ENCODE measurements at regions not wholly inside any gene's neighbourhood (a gene's known extent, or its start where the extent isn't known, plus 50 kb on each side); places are given as distances from the start of the nearest gene placed in this dataset.

GRCh38 chr1:2874207-2874606, 72.7 kb upstream of the TTC34 start:
- H3K9me3 ChIP-seq (ENCODE audit: low read depth, low read length), result no peaks in the 10 kb centered on the region
- H3K27ac ChIP-seq, result no peak overlapping the region
- no peak overlapping the region for H3K4me3 ChIP-seq
- no peak overlapping the region for H3K9ac ChIP-seq (ENCODE audit: insufficient read length)
- H3K36me3 ChIP-seq (ENCODE audit: insufficient read depth, low read length), result no peaks in the 10 kb centered on the region
- no peak for DNase-seq (ENCODE audit: low read depth, low spot score)
- no peak for TF ChIP-seq FOXP2 (optimal IDR thresholded peaks at IDR 0.05; ENCODE audit: control extremely low read depth, extremely low read length, insufficient read depth)
- TF ChIP-seq EZH2 (IDR thresholded peaks at IDR 0.05), result no peak
- no peak for TF ChIP-seq POLR2AphosphoS5 (IDR thresholded peaks at IDR 0.05; ENCODE audit: borderline replicate concordance, low read depth, low read length)

GRCh38 chr1:2874607-2875480, 73.4 kb upstream of the TTC34 start:
- no peak for DNase-seq (ENCODE audit: low read depth, low spot score)
- H3K27ac ChIP-seq, result no peak overlapping the region
- no peaks in the 10 kb centered on the region for H3K9me3 ChIP-seq (ENCODE audit: low read depth, low read length)
- TF ChIP-seq EZH2 (IDR thresholded peaks at IDR 0.05), result no peak
- TF ChIP-seq POLR2AphosphoS5 (IDR thresholded peaks at IDR 0.05; ENCODE audit: borderline replicate concordance, low read depth, low read length), result no peak
- no peak for TF ChIP-seq FOXP2 (optimal IDR thresholded peaks at IDR 0.05; ENCODE audit: control extremely low read depth, extremely low read length, insufficient read depth)
- no peak overlapping the region for H3K9ac ChIP-seq (ENCODE audit: insufficient read length)
- no peak overlapping the region for H3K4me3 ChIP-seq
- no peaks in the 10 kb centered on the region for H3K36me3 ChIP-seq (ENCODE audit: insufficient read depth, low read length)

- no peak overlapping the region for H3K27ac ChIP-seq
Measured at GRCh38 chr1:2875707-2876561, 74.4 kb upstream of the TTC34 start.

GRCh38 chr1:2876846-2877245, 75.4 kb upstream of the TTC34 start:
- Histone ChIP-seq H3K4me3 (no peak overlapping the region), H3K9me3 (ENCODE audit: low read depth, low read length) (no peaks in the 10 kb centered on the region), H3K9ac (ENCODE audit: insufficient read length) (no peak overlapping the region), H3K36me3 (ENCODE audit: insufficient read depth, low read length) (no peaks in the 10 kb centered on the region), H3K27ac (no peak overlapping the region)
- no peak for DNase-seq (ENCODE audit: low read depth, low spot score)
- TF ChIP-seq EZH2 (IDR thresholded peaks at IDR 0.05) (no peak), FOXP2 (optimal IDR thresholded peaks at IDR 0.05; ENCODE audit: control extremely low read depth, extremely low read length, insufficient read depth) (no peak), POLR2AphosphoS5 (IDR thresholded peaks at IDR 0.05; ENCODE audit: borderline replicate concordance, low read depth, low read length) (no peak)

More at GRCh38 chr1:2875707-2876561, 74.4 kb upstream of the TTC34 start:
- no peaks in the 10 kb centered on the region for H3K36me3 ChIP-seq (ENCODE audit: insufficient read depth, low read length)
- no peaks in the 10 kb centered on the region for H3K9me3 ChIP-seq (ENCODE audit: low read depth, low read length)
- H3K9ac ChIP-seq (ENCODE audit: insufficient read length), result no peak overlapping the region
- H3K4me3 ChIP-seq, result no peak overlapping the region
- no peak for TF ChIP-seq FOXP2 (optimal IDR thresholded peaks at IDR 0.05; ENCODE audit: control extremely low read depth, extremely low read length, insufficient read depth)
- no peak for TF ChIP-seq EZH2 (IDR thresholded peaks at IDR 0.05)
- TF ChIP-seq POLR2AphosphoS5 (IDR thresholded peaks at IDR 0.05; ENCODE audit: borderline replicate concordance, low read depth, low read length), result no peak
- DNase-seq (ENCODE audit: low read depth, low spot score), result no peak

DNA sequence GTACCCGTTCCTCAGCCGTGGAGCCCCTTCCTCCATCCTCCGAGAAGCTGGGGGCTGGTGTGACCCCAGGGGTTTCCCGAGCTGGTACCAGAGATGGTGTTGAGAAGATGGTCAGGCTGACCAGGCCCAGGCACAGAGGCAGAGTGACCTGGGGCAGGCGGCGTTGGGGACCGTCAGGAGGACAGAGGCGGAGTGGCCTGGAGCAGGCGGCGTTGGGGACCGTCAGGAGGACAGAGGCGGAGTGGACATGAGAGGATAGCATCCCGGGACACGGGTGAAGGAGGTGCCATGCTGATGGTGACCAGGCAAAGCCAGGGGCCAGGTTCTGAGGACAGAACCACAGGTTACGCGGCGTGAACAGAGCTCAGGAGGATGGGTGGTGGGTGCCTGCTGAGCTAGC, 75.9 kb upstream of the TTC34 start:
- Histone ChIP-seq H3K4me3 (no peak overlapping the region), H3K9ac (ENCODE audit: insufficient read length) (no peak overlapping the region), H3K9me3 (ENCODE audit: low read depth, low read length) (no peaks in the 10 kb centered on the region), H3K36me3 (ENCODE audit: insufficient read depth, low read length) (no peaks in the 10 kb centered on the region), H3K27ac (no peak overlapping the region)
- TF ChIP-seq POLR2AphosphoS5 (IDR thresholded peaks at IDR 0.05; ENCODE audit: borderline replicate concordance, low read depth, low read length) (no peak), EZH2 (IDR thresholded peaks at IDR 0.05) (no peak), FOXP2 (optimal IDR thresholded peaks at IDR 0.05; ENCODE audit: control extremely low read depth, extremely low read length, insufficient read depth) (no peak)
- no peak for DNase-seq (ENCODE audit: low read depth, low spot score)

DNA sequence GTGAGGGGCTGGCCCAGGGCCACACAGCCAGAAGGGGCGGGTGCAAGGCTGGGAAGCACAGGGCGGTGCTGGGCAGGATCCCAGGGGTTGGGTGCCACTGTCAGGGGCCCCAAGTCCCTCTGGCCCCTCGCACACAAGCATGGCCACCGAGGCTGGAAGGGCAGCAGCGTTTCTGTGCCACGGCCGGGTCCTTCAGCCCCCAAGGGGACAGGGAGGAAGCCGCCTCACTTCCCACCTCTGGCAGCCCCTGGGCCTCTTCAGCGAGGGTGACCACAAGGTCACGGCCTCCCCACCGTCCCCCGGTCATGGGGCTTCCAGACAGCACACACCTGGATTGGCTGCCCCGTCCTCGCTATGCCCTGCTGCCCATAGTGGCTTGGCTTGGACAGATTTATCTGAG, 77.1 kb upstream of the TTC34 start:
- H3K4me3 ChIP-seq, result no peak overlapping the region
- H3K9ac ChIP-seq (ENCODE audit: insufficient read length), result no peak overlapping the region
- no peaks in the 10 kb centered on the region for H3K36me3 ChIP-seq (ENCODE audit: insufficient read depth, low read length)
- TF ChIP-seq FOXP2 (optimal IDR thresholded peaks at IDR 0.05; ENCODE audit: control extremely low read depth, extremely low read length, insufficient read depth), result no peak
- TF ChIP-seq EZH2 (IDR thresholded peaks at IDR 0.05), result no peak
- no peak for TF ChIP-seq POLR2AphosphoS5 (IDR thresholded peaks at IDR 0.05; ENCODE audit: borderline replicate concordance, low read depth, low read length)
- no peaks in the 10 kb centered on the region for H3K9me3 ChIP-seq (ENCODE audit: low read depth, low read length)
- DNase-seq (ENCODE audit: low read depth, low spot score), result no peak
- H3K27ac ChIP-seq, result no peak overlapping the region

- H3K9me3 ChIP-seq (ENCODE audit: low read depth, low read length), result no peaks in the 10 kb centered on the region
- H3K4me3 ChIP-seq, result no peak overlapping the region
- DNase-seq (ENCODE audit: low read depth, low spot score), result no peak
- H3K9ac ChIP-seq (ENCODE audit: insufficient read length), result no peak overlapping the region
- no peak overlapping the region for H3K27ac ChIP-seq
- TF ChIP-seq FOXP2 (optimal IDR thresholded peaks at IDR 0.05; ENCODE audit: control extremely low read depth, extremely low read length, insufficient read depth) (no peak), EZH2 (IDR thresholded peaks at IDR 0.05) (no peak), POLR2AphosphoS5 (IDR thresholded peaks at IDR 0.05; ENCODE audit: borderline replicate concordance, low read depth, low read length) (no peak)
- no peaks in the 10 kb centered on the region for H3K36me3 ChIP-seq (ENCODE audit: insufficient read depth, low read length)
Measured at GRCh38 chr1:2879026-2879425, 77.5 kb upstream of the TTC34 start.

- Histone ChIP-seq H3K9ac (ENCODE audit: insufficient read length) (no peak overlapping the region), H3K9me3 (ENCODE audit: low read depth, low read length) (no peaks in the 10 kb centered on the region), H3K36me3 (ENCODE audit: insufficient read depth, low read length) (no peaks in the 10 kb centered on the region), H3K27ac (no peak overlapping the region), H3K4me3 (no peak overlapping the region)
- no peak for DNase-seq (ENCODE audit: low read depth, low spot score)
- no peak for TF ChIP-seq EZH2 (IDR thresholded peaks at IDR 0.05)
- no peak for TF ChIP-seq POLR2AphosphoS5 (IDR thresholded peaks at IDR 0.05; ENCODE audit: borderline replicate concordance, low read depth, low read length)
- no peak for TF ChIP-seq FOXP2 (optimal IDR thresholded peaks at IDR 0.05; ENCODE audit: control extremely low read depth, extremely low read length, insufficient read depth)
Measured at GRCh38 chr1:2879591-2879990, 78.1 kb upstream of the TTC34 start.
